IPS-15b (cell line): ENCODE measurements at regions not wholly inside any gene's neighbourhood (a gene's known extent, or its start where the extent isn't known, plus 50 kb on each side); places are given as distances from the start of the nearest gene placed in this dataset.
"Not testable (repeated sequence)": the region's sequence is repeated elsewhere in the genome, so short reads cannot be mapped to it uniquely, and the experiment has no call there.

ENCODE experiments used
- H3K27me3 ChIP-seq: one replicate; pipeline ENCODE4 v1.6.1; 2013; ENCODE audit warnings: low read length; ENCODE audit not compliant: control insufficient read depth, insufficient read depth
- H3K36me3 ChIP-seq: one replicate; pipeline ENCODE4 v1.6.1; 2013; ENCODE audit warnings: low read length; ENCODE audit not compliant: control insufficient read depth, insufficient read depth
- H3K4me1 ChIP-seq: one replicate; pipeline ENCODE4 v1.6.1; 2013; ENCODE audit warnings: mild to moderate bottlenecking, low read length; ENCODE audit not compliant: control insufficient read depth, insufficient read depth
- H3K4me3 ChIP-seq: one replicate; pipeline ENCODE4 v1.5.1; 2013; ENCODE audit warnings: low read depth, low read length
- H3K9ac ChIP-seq: one replicate; pipeline ENCODE4 v1.6.1; 2013; ENCODE audit warnings: low read depth, mild to moderate bottlenecking, low read length
- H3K9me3 ChIP-seq: one replicate; pipeline ENCODE4 v1.6.1; 2013; ENCODE audit warnings: mild to moderate bottlenecking, low read length; ENCODE audit not compliant: control insufficient read depth, insufficient read depth

DNA sequence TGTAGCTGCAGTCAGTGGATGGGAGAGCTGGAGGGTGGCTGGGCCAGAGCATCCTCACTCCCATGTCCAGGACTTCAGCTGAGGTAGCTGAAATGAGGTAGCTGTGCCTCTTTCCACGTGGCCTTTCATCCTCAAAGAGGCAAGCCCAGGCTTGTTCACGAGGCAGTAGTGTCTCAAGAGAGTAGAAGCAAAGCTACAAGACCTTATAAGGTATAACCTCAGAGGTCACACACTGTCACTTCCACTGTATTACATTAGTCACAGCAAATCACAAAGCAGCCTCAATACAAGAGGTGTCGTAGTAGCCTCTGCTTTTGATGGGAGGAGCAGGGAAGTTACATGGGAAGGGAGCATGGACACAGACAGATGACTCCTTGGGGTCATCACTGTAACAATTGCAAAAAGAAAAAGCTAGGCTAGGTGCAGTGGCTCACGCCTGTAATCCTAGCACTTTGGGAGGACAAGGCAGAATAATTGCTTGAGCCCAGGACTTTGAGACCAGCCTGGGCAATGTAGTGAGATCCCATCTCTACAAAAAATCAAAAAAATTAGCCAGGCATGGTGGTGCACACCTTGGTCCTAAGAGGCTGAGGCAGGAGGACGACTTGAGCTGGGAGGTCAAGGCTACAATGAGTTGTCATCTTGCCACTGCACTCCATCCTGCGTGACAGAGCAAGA lies 97.5 kb downstream of the SKIDA1 start:
- Histone ChIP-seq H3K36me3 (no peaks in the 10 kb centered on the region), H3K4me3 (no peak overlapping the region), H3K27me3 (no peaks in the 10 kb centered on the region), H3K9ac (no peak overlapping the region), H3K9me3 (no peaks in the 10 kb centered on the region), H3K4me1 (no peaks in the 10 kb centered on the region)

DNA sequence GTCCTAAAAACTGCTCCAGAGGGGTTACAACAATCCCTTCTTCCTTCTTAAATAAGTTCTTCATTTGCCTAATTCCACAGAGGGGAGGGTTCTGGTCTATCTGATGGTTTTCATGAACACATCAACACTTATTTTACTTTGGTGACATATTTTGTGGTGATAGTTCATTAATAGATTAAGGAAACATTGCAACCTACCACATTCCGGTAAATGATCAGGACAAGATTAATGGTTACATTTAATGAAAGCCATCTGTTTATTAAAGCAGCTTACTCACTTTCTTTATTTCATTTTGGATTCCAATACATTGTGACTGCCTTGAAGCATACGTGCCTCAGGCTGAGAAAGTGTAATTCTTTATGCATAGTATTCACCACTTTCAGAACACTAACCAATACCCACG lies 101.0 kb downstream of the SKIDA1 start:
- no peak overlapping the region for H3K4me3 ChIP-seq

DNA sequence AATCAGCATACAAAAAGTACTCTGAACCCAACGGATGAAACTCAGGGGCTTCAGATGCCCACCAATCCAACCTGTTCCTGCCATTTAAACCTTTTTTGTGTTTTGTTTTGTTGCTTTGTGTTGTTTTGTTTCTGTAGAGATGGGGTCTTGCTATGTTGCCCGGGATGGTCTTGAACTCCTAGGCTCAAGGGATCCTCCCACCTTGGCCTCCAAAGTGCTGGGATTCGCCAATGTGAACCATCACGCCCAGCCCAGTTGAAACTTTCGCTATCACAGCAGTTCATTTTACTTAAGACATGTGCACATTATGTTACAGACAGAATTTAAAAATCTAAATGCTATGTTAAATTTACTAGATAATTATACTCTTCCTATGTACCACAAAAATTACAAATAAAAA lies 101.6 kb downstream of the SKIDA1 start:
- no peaks in the 10 kb centered on the region for H3K4me1 ChIP-seq
- no peak overlapping the region for H3K4me3 ChIP-seq
- H3K36me3 ChIP-seq = no peaks in the 10 kb centered on the region
- H3K9me3 ChIP-seq = no peaks in the 10 kb centered on the region
- H3K9ac ChIP-seq = no peak overlapping the region
- H3K27me3 ChIP-seq = no peaks in the 10 kb centered on the region

More for the DNA sequence above, 101.0 kb downstream of the SKIDA1 start:
- no peak overlapping the region for H3K9ac ChIP-seq
- no peaks in the 10 kb centered on the region for H3K27me3 ChIP-seq
- no peaks in the 10 kb centered on the region for H3K9me3 ChIP-seq
- no peaks in the 10 kb centered on the region for H3K36me3 ChIP-seq
- H3K4me1 ChIP-seq = no peaks in the 10 kb centered on the region

DNA sequence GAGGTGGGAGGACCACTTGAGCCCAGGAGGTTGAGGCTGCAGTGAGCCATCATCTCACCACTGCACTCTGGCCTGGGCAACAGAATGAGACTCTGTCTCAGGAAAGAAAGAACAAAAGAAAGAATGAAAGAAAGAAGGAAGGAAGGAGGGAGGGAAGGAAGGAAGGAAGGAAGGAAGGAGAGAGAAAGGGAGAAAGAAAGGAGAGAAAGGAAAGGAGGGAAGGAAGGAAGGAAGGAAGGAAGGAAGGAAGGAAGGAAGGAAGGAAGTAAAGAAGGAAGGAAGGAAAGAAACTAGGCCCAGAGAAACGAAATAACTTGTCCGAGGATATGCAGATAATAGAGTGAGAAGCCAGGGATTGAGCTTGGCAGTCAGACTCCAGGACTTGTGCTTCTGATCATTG lies 102.1 kb downstream of the SKIDA1 start:
- H3K36me3 ChIP-seq = no peaks in the 10 kb centered on the region

DNA sequence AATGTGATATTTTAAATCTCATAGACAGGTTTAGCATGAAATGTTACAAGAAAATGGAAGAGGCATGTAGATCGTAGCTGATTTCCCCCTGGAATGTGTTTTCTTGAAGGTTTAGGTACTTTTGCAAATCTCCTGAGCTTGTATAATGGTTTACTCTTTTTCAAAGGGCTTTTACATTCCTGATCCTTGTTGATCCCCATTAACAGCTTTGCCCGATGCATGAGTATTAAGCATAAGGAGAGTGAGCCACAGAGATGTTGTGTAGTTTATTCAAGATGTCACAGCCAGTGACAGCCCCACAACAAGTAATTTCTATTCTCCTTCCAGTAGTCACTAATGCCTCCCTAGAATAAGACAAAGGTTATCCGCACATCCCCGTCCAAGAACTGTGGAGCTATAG lies 103.7 kb downstream of the SKIDA1 start:
- Histone ChIP-seq H3K9ac (no peak overlapping the region), H3K27me3 (no peaks in the 10 kb centered on the region), H3K4me3 (no peak overlapping the region), H3K4me1 (peaks cover 3% of the 10 kb centered on the region), H3K36me3 (no peaks in the 10 kb centered on the region), H3K9me3 (no peaks in the 10 kb centered on the region)

More for the DNA sequence above, 102.1 kb downstream of the SKIDA1 start:
- no peaks in the 10 kb centered on the region for H3K9me3 ChIP-seq
- H3K9ac ChIP-seq = no peak overlapping the region
- H3K4me1 ChIP-seq = no peaks in the 10 kb centered on the region
- H3K4me3 ChIP-seq = no peak overlapping the region
- no peaks in the 10 kb centered on the region for H3K27me3 ChIP-seq

DNA sequence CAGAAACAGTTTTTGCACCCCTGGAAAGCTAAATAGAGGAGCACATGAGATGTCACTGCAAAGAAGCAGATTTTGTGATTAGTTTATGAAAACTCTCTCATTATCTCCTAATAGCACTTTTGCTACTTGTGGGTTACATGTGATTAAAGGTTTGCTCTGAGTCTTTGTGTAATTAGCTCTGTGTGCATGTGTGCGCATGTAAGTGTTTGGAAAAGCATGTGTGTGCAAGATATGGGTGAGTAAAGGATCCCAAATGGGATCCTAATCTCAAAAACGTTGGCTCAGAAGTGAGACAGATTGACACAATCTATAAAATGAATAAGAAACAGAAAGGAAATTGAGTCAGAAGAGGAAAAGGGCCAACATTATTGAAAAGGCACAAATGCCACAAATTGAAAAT lies 104.5 kb downstream of the SKIDA1 start:
- H3K9ac ChIP-seq = no peak overlapping the region
- H3K4me1 ChIP-seq = peaks cover 3% of the 10 kb centered on the region
- H3K36me3 ChIP-seq = no peaks in the 10 kb centered on the region
- H3K27me3 ChIP-seq = no peaks in the 10 kb centered on the region
- no peaks in the 10 kb centered on the region for H3K9me3 ChIP-seq
- H3K4me3 ChIP-seq = no peak overlapping the region

DNA sequence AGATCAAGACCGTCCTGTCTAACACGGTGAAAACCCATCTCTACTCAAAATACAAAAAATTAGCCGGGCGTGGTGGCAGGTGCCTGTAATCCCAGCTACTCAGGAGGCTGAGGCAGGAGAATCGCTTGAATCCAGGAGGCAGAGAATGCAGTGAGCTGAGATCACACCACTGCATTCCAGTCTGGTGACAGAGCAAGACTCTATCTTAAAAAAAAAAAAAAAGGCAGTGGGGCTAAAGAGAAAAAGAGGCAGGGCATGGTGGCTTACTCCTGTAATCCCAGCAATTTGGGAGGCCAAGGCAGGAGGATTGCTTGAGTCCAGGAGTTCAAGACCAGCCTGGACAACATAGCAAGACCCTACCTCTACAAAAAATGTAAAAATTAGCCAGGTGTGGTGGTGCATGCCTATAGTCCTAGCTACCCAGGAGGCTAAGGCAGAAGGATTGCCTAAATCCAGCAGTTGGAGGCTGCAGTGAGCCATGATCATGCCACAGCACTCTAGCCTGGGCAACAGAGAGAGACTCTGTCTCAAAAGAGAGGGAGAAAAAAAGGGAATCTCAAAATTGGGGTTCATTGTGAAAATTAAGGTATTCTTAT lies 106.4 kb downstream of the SKIDA1 start:
- H3K9me3 ChIP-seq, H3K27me3 ChIP-seq, H3K9ac ChIP-seq, H3K4me3 ChIP-seq, H3K4me1 ChIP-seq, H3K36me3 ChIP-seq: not testable (repeated sequence)

DNA sequence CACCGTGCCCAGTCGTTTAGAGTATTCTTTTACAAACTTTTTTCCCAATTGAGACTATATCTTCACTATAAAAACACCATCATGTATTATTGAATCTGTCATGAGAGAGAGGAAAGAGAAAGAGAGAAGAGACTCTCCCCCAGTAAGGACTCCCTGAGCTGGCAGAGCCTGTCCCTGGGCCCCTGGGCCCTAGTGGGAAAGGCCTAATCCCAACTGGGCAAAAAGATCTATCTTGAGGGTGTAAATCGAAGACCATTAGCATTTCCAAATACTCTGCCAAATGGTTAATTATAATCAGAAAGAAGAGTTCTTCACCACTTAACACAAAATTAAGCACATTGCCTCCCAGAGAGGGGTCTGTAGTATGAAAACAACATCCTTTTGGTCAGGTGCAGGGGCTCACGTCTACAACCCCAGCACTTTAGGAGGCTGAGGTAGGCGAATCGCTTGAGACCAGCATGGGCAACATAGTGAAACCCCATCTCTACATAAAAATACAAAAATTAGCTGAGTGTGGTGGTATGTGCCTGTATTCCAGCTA lies 108.2 kb downstream of the SKIDA1 start:
- Histone ChIP-seq H3K27me3 (no peaks in the 10 kb centered on the region), H3K4me1 (peaks cover 3% of the 10 kb centered on the region), H3K36me3 (no peaks in the 10 kb centered on the region), H3K9me3 (no peaks in the 10 kb centered on the region), H3K9ac (no peak overlapping the region), H3K4me3 (no peak overlapping the region)

DNA sequence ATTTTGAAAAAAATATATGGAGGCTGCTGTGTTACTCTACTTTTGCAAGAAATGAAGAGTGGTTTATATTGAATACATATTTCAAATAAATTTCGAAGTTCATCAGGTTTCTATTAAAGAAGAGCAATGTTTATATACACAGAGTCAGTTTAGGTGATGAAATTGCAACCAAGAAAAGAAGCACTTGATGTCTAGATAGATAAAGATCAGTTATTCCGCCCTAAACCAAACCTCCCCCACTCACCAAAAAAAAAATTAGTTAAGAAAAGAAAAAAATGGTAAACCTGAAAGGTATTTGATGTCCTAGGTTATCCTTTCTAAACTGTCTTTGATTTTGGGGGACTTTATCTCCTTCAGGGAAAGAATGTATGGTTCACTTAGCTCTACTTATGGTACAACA lies 111.8 kb downstream of the SKIDA1 start:
- H3K9ac ChIP-seq = no peak overlapping the region
- peaks cover 3% of the 10 kb centered on the region for H3K4me1 ChIP-seq
- H3K27me3 ChIP-seq = no peaks in the 10 kb centered on the region
- H3K9me3 ChIP-seq = no peaks in the 10 kb centered on the region
- H3K4me3 ChIP-seq = no peak overlapping the region
- no peaks in the 10 kb centered on the region for H3K36me3 ChIP-seq

DNA sequence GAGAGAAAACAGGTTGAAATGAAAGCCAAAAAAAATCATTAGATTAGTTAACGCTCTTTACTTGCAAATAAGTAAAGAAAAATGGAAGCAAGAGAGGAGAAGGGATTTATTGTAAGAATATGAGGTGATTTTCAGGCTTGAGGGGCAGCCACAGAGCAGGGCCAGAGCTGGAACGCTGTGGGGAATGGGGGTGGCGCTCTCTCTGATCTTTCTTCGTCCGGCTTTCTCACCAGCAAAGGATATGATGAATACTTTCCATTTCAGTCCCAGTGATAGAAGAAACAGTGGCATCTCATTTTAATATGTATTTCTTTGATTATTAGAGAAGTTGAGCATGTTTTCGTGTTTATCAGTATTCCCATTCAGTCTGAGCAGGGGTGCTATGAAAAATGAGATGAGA lies 112.2 kb downstream of the SKIDA1 start:
- Histone ChIP-seq H3K4me1 (peaks cover 3% of the 10 kb centered on the region), H3K9ac (no peak overlapping the region), H3K4me3 (no peak overlapping the region), H3K36me3 (no peaks in the 10 kb centered on the region), H3K27me3 (no peaks in the 10 kb centered on the region), H3K9me3 (no peaks in the 10 kb centered on the region)

DNA sequence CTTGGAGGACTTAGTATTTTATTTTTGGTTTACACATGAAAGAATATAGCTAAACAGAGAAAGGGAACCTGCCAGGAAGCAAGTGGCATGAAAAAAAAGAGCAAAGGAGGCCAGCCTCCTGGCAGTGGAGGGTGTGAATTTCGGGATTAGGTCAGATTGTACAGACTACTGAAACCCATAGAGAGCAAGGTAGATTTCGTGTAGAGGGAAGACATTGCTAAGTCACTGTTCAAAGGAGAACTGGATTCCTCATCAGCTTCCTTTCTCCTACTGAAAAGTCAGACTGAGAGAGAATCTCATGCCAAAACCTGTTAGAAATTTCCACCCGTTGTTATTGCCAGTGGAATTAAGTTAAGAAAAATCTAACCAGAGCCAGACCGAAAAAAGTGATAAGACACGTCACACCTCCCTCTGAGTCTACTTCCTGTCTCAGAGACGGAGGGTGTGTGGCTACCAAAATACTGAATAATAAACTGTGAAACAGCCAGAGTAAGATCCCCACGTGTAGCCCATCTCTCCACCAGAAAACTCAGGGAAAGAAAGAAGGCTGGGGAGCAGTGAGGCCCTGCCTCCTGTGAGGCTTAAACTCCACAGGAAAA lies 118.8 kb downstream of the SKIDA1 start:
- Histone ChIP-seq H3K9me3 (no peaks in the 10 kb centered on the region), H3K36me3 (no peaks in the 10 kb centered on the region), H3K4me3 (no peak overlapping the region), H3K9ac (no peak overlapping the region), H3K4me1 (peaks cover 3% of the 10 kb centered on the region), H3K27me3 (no peaks in the 10 kb centered on the region)

DNA sequence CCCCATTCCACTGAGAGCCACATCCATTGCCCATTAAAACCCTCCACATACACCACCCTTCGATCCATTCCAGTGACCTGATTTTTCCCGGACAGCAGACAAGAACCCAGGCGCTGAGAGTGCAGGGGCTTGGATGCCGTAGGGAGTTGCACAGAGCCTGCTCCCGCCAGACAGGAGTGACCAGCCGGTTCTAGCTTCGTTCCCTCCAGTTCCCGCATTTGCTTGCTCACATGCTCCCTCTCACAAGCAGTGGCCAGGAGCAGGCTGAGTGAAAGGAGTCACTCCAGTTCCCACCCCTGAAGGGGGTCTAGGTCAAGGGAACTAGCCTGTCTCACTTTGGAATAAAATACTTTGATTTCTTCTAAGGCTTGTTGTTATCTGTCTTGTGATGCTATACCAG lies 119.5 kb downstream of the SKIDA1 start:
- no peak overlapping the region for H3K9ac ChIP-seq
- no peak overlapping the region for H3K4me3 ChIP-seq
- H3K27me3 ChIP-seq = no peaks in the 10 kb centered on the region

More for the DNA sequence above, 119.5 kb downstream of the SKIDA1 start:
- no peaks in the 10 kb centered on the region for H3K9me3 ChIP-seq
- peaks cover 3% of the 10 kb centered on the region for H3K4me1 ChIP-seq
- no peaks in the 10 kb centered on the region for H3K36me3 ChIP-seq
